ENCODE measurements at regions not wholly inside any gene's neighbourhood (a gene's known extent, or its start where the extent isn't known, plus 50 kb on each side); places are given as distances from the start of the nearest gene placed in this dataset.

- H3K36me3 ChIP-seq (ENCODE audit: control insufficient read depth in 4 of 4, insufficient read depth in 3 of 4, low read depth in 1 of 4, low read length in 3 of 4): no peaks in the 10 kb centered on the region
- DNase-seq (ENCODE audit: low spot score): no peak
- H3K9ac ChIP-seq (ENCODE audit: low read depth in 1 of 2, low read length in 2 of 2): no peak overlapping the region
- no peaks in the 10 kb centered on the region for H3K9me3 ChIP-seq (ENCODE audit: control insufficient read depth in 4 of 4, low read length in 3 of 4)
- H3K27ac ChIP-seq (ENCODE audit: low read depth in 1 of 2, low read length in 2 of 2): no peak overlapping the region
- 56% methylated on average over 1 of the region's 1 CpG for WGBS
- no peak overlapping the region for H3K4me3 ChIP-seq (ENCODE audit: low read depth in 1 of 3, low read length in 3 of 3)
- no peaks in the 10 kb centered on the region for H3K4me1 ChIP-seq (ENCODE audit: control insufficient read depth in 4 of 4, insufficient read depth in 4 of 4, low read length in 3 of 4)
- peaks cover 0 to 7% (median 2%) of the 10 kb centered on the region in 4 donors for H3K27me3 ChIP-seq (ENCODE audit: control insufficient read depth in 4 of 4, insufficient read depth in 4 of 4, low read length in 3 of 4)
- TF ChIP-seq ZBTB33 (IDR thresholded peaks at IDR 0.05) (no peak), FOXA2 (IDR thresholded peaks at IDR 0.05) (no peak), JUND (IDR thresholded peaks at IDR 0.05) (no peak), MAX (IDR thresholded peaks at IDR 0.05) (no peak), FOXA1 (IDR thresholded peaks at IDR 0.05) (no peak), REST (IDR thresholded peaks at IDR 0.05) (no peak), HNF4G (IDR thresholded peaks at IDR 0.05) (no peak), ATF3 (IDR thresholded peaks at IDR 0.05) (no peak)
These were observed 129.2 kb upstream of the CTNNA2 start for GRCh38 chr2:79383681-79384080.

- H3K4me1 ChIP-seq (ENCODE audit: control insufficient read depth in 4 of 4, insufficient read depth in 4 of 4, low read length in 3 of 4): no peaks in the 10 kb centered on the region
- H3K27ac ChIP-seq (ENCODE audit: low read depth in 1 of 2, low read length in 2 of 2): no peak overlapping the region
- H3K27me3 ChIP-seq (ENCODE audit: control insufficient read depth in 4 of 4, insufficient read depth in 4 of 4, low read length in 3 of 4): no peaks in the 10 kb centered on the region
- no peak overlapping the region for H3K9ac ChIP-seq (ENCODE audit: low read depth in 1 of 2, low read length in 2 of 2)
- 61% methylated on average over 4 of the region's 4 CpGs for WGBS
- TF ChIP-seq ZBTB33 (IDR thresholded peaks at IDR 0.05) (no peak), JUND (IDR thresholded peaks at IDR 0.05) (no peak), CTCF (IDR thresholded peaks at IDR 0.05; ENCODE audit: low read depth, low read length, missing input control) (no peak), HNF4G (IDR thresholded peaks at IDR 0.05) (no peak), ATF3 (IDR thresholded peaks at IDR 0.05) (no peak), EGR1 (IDR thresholded peaks at IDR 0.05; ENCODE audit: low read depth in 2 of 2) (no peak), SP1 (IDR thresholded peaks at IDR 0.05) (no peak), MAX (IDR thresholded peaks at IDR 0.05) (no peak), REST (IDR thresholded peaks at IDR 0.05) (no peak)
- H3K4me3 ChIP-seq (ENCODE audit: low read depth in 1 of 3, low read length in 3 of 3): no peak overlapping the region
- H3K36me3 ChIP-seq (ENCODE audit: control insufficient read depth in 4 of 4, insufficient read depth in 3 of 4, low read depth in 1 of 4, low read length in 3 of 4): no peaks in the 10 kb centered on the region
- no peak for DNase-seq (ENCODE audit: low spot score)
- peaks cover 0 to 3% (median 0%) of the 10 kb centered on the region in 4 donors for H3K9me3 ChIP-seq (ENCODE audit: control insufficient read depth in 4 of 4, low read length in 3 of 4)
These were observed 137.0 kb upstream of the CTNNA2 start for GRCh38 chr2:79375817-79376216.
